Endodermal cell (in vitro differentiated cells): ENCODE measurements at regions not wholly inside any gene's neighbourhood (a gene's known extent, or its start where the extent isn't known, plus 50 kb on each side); places are given as distances from the start of the nearest gene placed in this dataset.

Experiments
- DNase-seq: peaks from one replicate; pipeline ENCODE4 v3.0.0-alpha.2; 2017
- H3K27ac ChIP-seq: 2 replicates; pipeline ENCODE4 v1.5.1; 2013; ENCODE audit warnings: mild to moderate bottlenecking, low read depth, low read length, moderate library complexity
- H3K27me3 ChIP-seq: 2 replicates; pipeline ENCODE4 v1.6.1; 2013; ENCODE audit warnings: mild to moderate bottlenecking, low read length, moderate library complexity; ENCODE audit not compliant: insufficient read depth, control insufficient read depth, poor library complexity, severe bottlenecking
- H3K36me3 ChIP-seq: 2 replicates; pipeline ENCODE4 v1.7.0; 2013; ENCODE audit warnings: mild to moderate bottlenecking, low read length, moderate library complexity; ENCODE audit not compliant: control insufficient read depth, insufficient read depth
- H3K4me1 ChIP-seq: one replicate; pipeline ENCODE4 v1.7.0; 2013; ENCODE audit warnings: low read length; ENCODE audit not compliant: control insufficient read depth, insufficient read depth
- H3K4me3 ChIP-seq: 2 replicates; pipeline ENCODE4 v1.5.1; 2013; ENCODE audit warnings: mild to moderate bottlenecking, low read length, moderate library complexity
- H3K9ac ChIP-seq: 2 replicates; pipeline ENCODE4 v1.6.1; 2013; ENCODE audit warnings: mild to moderate bottlenecking, low read length, moderate library complexity; ENCODE audit not compliant: poor library complexity, severe bottlenecking; ENCODE audit errors: extremely low read depth
- H3K9me3 ChIP-seq: 2 replicates; pipeline ENCODE4 v1.6.1; 2013; ENCODE audit warnings: mild to moderate bottlenecking, low read length, moderate library complexity; ENCODE audit not compliant: control insufficient read depth
- H3K27ac Mint-ChIP-seq: 2 replicates; pipeline ENCODE4 v1.8.0; 2020; ENCODE audit warnings: mixed read lengths
- H3K27me3 Mint-ChIP-seq: 2 replicates; pipeline ENCODE4 v1.8.0; 2021; ENCODE audit warnings: mild to moderate bottlenecking, mixed read lengths; ENCODE audit not compliant: insufficient read depth
- H3K36me3 Mint-ChIP-seq: 2 replicates; pipeline ENCODE4 v1.8.0; 2020; ENCODE audit warnings: low read depth, mixed read lengths
- H3K4me1 Mint-ChIP-seq: 2 replicates; pipeline ENCODE4 v1.8.0; 2020; ENCODE audit warnings: mixed read lengths
- H3K4me3 Mint-ChIP-seq: 2 replicates; pipeline ENCODE4 v1.8.0; 2020; ENCODE audit warnings: mild to moderate bottlenecking, moderate library complexity, mixed read lengths
- H3K9me3 Mint-ChIP-seq: 2 replicates; pipeline ENCODE4 v1.8.0; 2020; ENCODE audit warnings: mild to moderate bottlenecking, mixed read lengths
- WGBS, 2 experiments: methylation state at CpG; one replicate each; pipeline versions ENCODE4 v1.1.5 to v1.1.7; 2013; ENCODE audit warnings: missing lambda C conversion rate in 2 of 2, mixed read lengths in 1 of 2; ENCODE audit not compliant: insufficient coverage in 1 of 2, insufficient read length in 1 of 2; 5-methylcytosine and 5-hydroxymethylcytosine counted together
- TF ChIP-seq, protein P1 (sequence below): fragments of 200-600 bp; sonication (generic); conservative IDR thresholded peaks from 2 replicates; pipeline ENCODE4 v1.5.0; 2021; ENCODE audit warnings: antibody characterized with exemption, mild to moderate bottlenecking

DNA sequence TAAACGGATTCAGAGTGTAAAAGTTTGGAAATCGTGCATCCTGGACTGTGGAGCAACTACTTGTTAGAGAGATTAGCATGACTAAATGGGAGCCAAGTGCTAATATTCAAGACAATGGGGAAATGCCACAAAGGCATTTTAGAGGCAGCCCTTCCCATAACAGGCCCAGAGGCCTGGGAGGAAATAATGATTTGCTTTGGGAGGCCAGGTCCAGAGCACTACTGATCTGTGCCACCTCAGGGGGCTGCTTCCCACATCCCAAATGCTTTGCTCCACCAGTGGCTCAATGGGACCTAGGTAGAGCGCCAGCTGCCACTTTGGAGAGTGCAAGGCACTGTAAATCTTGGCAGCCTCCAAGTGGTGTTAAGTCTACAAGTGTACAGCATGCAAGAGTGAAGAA, 91.9 kb upstream of the HSF2 start:
- DNase-seq, result no peak
- Mint-ChIP-seq H3K27ac (no peak overlapping the region), H3K9me3 (peaks cover 32% of the 10 kb centered on the region), H3K36me3 (no peaks in the 10 kb centered on the region), H3K4me1 (no peaks in the 10 kb centered on the region), H3K27me3 (no peaks in the 10 kb centered on the region), H3K4me3 (no peak overlapping the region)
- Histone ChIP-seq H3K36me3 (no peaks in the 10 kb centered on the region), H3K27me3 (no peaks in the 10 kb centered on the region), H3K27ac (no peak overlapping the region), H3K4me1 (no peaks in the 10 kb centered on the region), H3K4me3 (peak overlapping the region; percentile 16), H3K9me3 (peaks cover 19% of the 10 kb centered on the region), H3K9ac (no peak overlapping the region)
- WGBS, 2 experiments, result 86 to 94% methylated on average over 3 of the region's 3 CpGs
- TF ChIP-seq, protein P1, sequence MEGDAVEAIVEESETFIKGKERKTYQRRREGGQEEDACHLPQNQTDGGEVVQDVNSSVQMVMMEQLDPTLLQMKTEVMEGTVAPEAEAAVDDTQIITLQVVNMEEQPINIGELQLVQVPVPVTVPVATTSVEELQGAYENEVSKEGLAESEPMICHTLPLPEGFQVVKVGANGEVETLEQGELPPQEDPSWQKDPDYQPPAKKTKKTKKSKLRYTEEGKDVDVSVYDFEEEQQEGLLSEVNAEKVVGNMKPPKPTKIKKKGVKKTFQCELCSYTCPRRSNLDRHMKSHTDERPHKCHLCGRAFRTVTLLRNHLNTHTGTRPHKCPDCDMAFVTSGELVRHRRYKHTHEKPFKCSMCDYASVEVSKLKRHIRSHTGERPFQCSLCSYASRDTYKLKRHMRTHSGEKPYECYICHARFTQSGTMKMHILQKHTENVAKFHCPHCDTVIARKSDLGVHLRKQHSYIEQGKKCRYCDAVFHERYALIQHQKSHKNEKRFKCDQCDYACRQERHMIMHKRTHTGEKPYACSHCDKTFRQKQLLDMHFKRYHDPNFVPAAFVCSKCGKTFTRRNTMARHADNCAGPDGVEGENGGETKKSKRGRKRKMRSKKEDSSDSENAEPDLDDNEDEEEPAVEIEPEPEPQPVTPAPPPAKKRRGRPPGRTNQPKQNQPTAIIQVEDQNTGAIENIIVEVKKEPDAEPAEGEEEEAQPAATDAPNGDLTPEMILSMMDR, result no peak

DNA sequence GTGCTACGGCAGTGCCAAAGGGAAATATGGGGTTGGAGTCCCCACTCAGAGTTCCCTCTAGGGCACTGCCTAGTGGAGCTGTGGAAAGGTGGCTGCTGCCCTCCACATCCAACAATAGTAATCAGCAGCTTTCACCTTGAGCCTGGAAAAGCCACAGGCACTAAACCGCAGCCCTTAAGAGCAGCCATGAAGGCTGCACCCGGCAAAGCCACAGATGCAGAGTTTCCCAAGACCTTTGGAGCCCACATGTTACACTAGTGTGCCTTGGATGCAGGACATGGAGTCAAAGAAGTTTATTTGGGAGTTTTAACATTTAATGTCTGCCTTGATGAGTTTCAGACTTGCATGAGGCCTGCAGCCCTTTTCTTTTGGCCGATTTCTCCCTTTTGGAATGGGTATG, 91.4 kb upstream of the HSF2 start:
- Mint-ChIP-seq H3K4me3 (no peak overlapping the region), H3K27ac (no peak overlapping the region)

DNA sequence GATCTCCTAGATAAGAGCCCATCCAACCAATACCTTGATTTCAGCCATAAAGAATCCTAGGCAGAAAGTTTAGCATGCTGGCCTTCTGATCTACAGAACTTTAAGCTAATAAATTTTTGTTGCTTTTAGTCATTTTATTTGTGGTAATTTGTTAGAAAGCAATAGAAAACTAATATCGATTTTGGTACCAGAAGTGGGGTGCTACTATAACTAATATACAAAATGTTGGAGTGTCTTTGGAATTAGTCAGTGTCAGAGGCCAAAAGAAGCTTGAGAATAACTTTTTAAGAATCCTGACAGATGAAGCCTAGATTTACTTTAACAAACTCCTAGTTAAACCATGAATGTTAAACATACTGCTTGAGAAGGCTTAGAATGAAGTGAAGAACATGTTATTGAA, 83.6 kb upstream of the HSF2 start:
- H3K4me3 ChIP-seq, result no peak overlapping the region
- H3K27me3 ChIP-seq, result no peaks in the 10 kb centered on the region
- TF ChIP-seq, protein P1, result no peak
- H3K36me3 ChIP-seq, result no peaks in the 10 kb centered on the region
- Mint-ChIP-seq H3K27ac (no peak overlapping the region), H3K27me3 (no peaks in the 10 kb centered on the region), H3K36me3 (no peaks in the 10 kb centered on the region), H3K4me1 (no peaks in the 10 kb centered on the region), H3K9me3 (peaks cover 12% of the 10 kb centered on the region), H3K4me3 (no peak overlapping the region)
- no peaks in the 10 kb centered on the region for H3K4me1 ChIP-seq
- DNase-seq, result no peak
- no peak overlapping the region for H3K27ac ChIP-seq
- WGBS, 2 experiments, result 75% methylated on average over 1 of the region's 1 CpG; no CpG with 5 or more reads in 1 of the 2 experiments
- H3K9ac ChIP-seq, result no peak overlapping the region
- H3K9me3 ChIP-seq, result peaks cover 20% of the 10 kb centered on the region

More for the DNA sequence above, 91.4 kb upstream of the HSF2 start:
- Histone ChIP-seq H3K9ac (no peak overlapping the region), H3K27ac (no peak overlapping the region), H3K36me3 (no peaks in the 10 kb centered on the region), H3K4me1 (no peaks in the 10 kb centered on the region), H3K4me3 (peak overlapping the region; percentile 16), H3K27me3 (no peaks in the 10 kb centered on the region), H3K9me3 (peaks cover 19% of the 10 kb centered on the region)
- TF ChIP-seq, protein P1, result no peak
- Mint-ChIP-seq H3K9me3 (peaks cover 32% of the 10 kb centered on the region), H3K36me3 (no peaks in the 10 kb centered on the region), H3K4me1 (no peaks in the 10 kb centered on the region), H3K27me3 (no peaks in the 10 kb centered on the region)
- no peak for DNase-seq
- WGBS, 2 experiments, result 85 to 100% methylated on average over 1 to 4 of the region's 4 CpGs
